C4-2B (cell line): ENCODE measurements at regions not wholly inside any gene's neighbourhood (a gene's known extent, or its start where the extent isn't known, plus 50 kb on each side); places are given as distances from the start of the nearest gene placed in this dataset.
"Not testable (repeated sequence)": the region's sequence is repeated elsewhere in the genome, so short reads cannot be mapped to it uniquely, and the experiment has no call there.

Experiments
- H3K27ac ChIP-seq: fragments of 450-650 bp; 2 replicates; pipeline ENCODE4 v1.5.1; 2017
- ZFX ChIP-seq: fragments of 450-650 bp; IDR thresholded peaks from 2 replicates; pipeline ENCODE4 v1.6.1; 2017
- TF ChIP-seq, protein P1 (sequence below): fragments of 450-650 bp; conservative IDR thresholded peaks from 2 replicates; pipeline ENCODE4 v1.5.1; 2017; ENCODE audit warnings: mild to moderate bottlenecking

DNA sequence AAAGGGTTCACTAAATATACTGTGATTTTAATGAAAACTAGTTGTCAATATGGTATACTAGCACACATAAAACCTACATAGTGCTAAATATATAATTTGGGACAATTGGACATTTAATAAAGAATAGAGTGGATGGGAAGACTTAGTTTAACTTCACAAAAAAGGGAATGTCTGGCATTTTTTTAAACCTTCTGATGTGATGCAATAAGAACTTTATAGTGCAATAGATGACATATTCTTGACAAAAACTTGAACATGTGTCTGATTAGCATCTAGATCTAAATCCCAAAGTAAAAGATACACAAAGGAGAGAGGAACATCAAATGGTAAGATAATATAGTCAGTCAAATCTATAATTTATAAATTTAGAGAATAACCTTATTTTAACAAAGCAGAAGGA lies 488.3 kb upstream of the SYT1 start:
- H3K27ac ChIP-seq, result no peak overlapping the region
- TF ChIP-seq, protein P1, sequence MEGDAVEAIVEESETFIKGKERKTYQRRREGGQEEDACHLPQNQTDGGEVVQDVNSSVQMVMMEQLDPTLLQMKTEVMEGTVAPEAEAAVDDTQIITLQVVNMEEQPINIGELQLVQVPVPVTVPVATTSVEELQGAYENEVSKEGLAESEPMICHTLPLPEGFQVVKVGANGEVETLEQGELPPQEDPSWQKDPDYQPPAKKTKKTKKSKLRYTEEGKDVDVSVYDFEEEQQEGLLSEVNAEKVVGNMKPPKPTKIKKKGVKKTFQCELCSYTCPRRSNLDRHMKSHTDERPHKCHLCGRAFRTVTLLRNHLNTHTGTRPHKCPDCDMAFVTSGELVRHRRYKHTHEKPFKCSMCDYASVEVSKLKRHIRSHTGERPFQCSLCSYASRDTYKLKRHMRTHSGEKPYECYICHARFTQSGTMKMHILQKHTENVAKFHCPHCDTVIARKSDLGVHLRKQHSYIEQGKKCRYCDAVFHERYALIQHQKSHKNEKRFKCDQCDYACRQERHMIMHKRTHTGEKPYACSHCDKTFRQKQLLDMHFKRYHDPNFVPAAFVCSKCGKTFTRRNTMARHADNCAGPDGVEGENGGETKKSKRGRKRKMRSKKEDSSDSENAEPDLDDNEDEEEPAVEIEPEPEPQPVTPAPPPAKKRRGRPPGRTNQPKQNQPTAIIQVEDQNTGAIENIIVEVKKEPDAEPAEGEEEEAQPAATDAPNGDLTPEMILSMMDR, result no peak
- no peak for TF ChIP-seq ZFX

DNA sequence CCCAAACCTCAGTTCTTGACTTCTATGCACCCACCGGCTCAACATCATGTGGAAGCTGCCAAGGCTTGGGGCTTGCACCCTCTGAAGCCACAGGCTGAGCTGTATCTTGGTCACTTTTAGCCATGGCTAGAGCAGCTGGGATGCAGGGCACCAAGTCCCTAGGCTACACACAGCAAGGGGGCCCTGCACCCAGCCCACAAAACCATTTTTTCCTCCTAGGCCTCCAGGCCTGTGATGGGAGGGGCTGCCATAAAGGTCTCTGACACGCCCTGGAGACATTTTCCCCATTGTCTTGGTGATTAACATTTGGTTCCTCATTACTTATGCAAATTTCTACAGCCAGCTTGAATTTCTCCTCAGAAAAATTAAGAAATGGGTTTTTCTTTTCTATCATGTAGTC lies 485.5 kb upstream of the SYT1 start:
- not testable (repeated sequence) for H3K27ac ChIP-seq

DNA sequence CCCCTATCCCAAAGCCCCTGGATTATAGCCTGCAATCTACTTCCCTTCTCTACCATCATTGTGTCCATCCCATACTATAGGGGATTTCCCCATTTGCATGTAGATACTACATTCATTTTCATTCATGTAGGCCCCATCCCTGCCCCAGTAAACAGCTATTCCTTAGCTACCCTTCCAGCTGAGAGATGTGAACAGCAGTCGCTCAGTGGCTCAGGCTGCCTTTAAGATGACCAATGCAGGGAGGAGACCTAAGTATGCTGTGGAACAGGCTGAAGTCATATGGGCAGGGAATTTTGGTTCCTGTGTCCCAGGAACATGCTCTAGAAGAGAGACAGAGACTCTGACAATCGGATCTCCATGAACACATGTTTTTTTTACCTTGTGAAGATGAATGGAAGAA lies 481.2 kb upstream of the SYT1 start:
- no peak for TF ChIP-seq ZFX
- TF ChIP-seq, protein P1, result no peak
- no peak overlapping the region for H3K27ac ChIP-seq

DNA sequence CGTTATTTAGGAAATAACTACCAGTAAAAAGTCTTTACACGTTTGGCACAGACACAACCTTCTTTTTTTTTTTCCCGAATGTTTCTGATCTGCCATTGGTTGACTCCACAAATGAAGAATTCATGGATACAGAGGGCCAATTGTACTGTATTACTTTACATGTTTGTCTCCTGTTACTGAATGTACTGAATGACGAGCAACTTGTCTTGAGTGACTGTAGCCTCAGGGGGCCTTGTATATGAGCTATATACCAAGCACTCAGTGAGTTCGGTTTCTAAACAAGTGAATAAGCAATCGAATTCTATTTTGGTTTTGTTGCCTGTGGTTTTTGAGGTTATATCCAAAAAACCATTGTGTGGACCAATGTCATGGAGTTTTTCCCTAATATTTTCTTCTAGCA lies 480.0 kb upstream of the SYT1 start:
- TF ChIP-seq, protein P1, result no peak
- no peak overlapping the region for H3K27ac ChIP-seq

DNA sequence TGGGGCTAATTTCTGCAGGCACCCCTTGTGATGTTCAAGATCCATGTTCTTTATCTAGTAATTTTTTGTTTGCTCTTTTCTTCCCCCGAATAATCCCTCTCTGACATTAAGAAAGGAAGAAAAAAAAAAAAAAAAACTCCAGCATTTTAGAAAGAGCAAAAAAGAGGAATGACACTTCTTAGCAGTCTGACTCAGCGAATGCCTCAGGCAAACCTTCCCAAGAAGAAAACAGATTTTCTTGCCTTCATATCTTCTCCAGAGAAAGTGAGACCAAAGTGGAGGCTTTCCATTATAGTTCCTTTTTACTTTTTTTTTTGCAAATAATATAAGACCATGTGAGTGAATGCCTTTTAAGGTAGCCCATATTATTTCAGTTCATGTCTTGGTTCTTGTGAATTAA lies 479.0 kb upstream of the SYT1 start:
- TF ChIP-seq, protein P1, result no peak
- no peak for TF ChIP-seq ZFX
- no peak overlapping the region for H3K27ac ChIP-seq

DNA sequence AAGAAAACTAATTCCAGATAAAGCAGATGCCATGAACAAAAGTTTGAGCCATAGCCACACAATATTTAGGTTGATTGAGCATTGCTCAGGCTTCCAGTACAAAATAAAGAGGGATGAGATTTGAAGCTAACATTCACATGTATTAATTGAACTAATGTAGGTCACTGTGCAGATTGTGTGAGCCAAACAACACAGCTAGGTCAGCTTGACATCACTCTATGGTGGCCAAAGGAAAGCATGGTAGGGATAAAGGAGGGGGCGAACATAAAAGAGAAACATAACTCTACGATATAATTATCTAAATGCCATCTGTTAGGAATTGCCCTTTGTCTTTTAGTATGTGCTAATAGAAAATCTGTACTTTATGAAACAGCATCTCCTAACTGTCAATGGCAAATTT lies 477.7 kb upstream of the SYT1 start:
- no peak overlapping the region for H3K27ac ChIP-seq
- TF ChIP-seq ZFX, result no peak
- TF ChIP-seq, protein P1, result no peak

DNA sequence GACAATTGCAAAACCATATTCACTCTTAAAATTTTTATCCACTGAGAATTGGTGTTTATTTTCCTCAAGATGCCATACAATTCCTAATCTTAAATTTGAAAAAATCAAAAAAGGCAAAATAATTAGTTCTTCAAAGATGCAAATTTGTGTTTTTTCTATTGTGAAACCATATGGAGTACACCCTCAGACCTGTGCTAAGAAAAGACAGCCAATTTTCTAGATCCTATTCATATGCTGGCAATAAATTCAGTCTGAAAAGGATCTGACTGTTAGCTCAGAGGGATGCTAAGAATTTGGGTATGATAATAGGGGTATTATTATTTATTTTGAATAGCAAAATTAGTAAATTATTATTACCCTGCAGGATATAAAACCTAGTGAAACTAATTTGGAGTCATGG lies 476.9 kb upstream of the SYT1 start:
- H3K27ac ChIP-seq, result no peak overlapping the region
- no peak for TF ChIP-seq ZFX
- TF ChIP-seq, protein P1, result no peak

DNA sequence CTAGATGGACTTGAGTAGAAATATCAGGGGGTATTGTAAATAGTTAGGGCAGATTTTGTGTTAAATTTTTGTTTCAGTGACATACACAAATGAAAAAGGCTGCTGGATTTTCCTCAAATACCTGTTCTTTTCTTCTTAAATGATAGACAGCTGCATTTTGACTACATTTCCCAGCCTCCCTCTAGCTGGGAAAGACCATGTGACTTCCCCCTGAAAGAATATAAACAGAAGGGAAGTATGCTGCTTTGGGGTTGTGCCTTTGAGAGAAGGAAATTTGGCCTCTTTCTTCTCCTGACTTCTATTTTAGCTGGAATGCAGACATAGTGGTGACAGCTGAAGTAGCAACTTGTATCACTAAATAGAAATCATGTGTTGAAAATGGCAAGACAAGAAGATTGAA lies 476.1 kb upstream of the SYT1 start:
- no peak overlapping the region for H3K27ac ChIP-seq
- TF ChIP-seq ZFX, result no peak
- TF ChIP-seq, protein P1, result no peak
